Retinal pigment epithelial cell (primary cell): ENCODE measurements at regions not wholly inside any gene's neighbourhood (a gene's known extent, or its start where the extent isn't known, plus 50 kb on each side); places are given as distances from the start of the nearest gene placed in this dataset.

Source experiments
- DNase-seq: peaks from one replicate; pipeline ENCODE4 v3.0.0-alpha.2; 2010; ENCODE audit warnings: low read depth
- H3K4me3 ChIP-seq: 2 replicates; pipeline ENCODE4 v1.5.1; 2011; ENCODE audit warnings: mild to moderate bottlenecking, low read length, control low read depth, moderate library complexity
- TF ChIP-seq, protein P1 (sequence below): conservative IDR thresholded peaks from 2 replicates; pipeline ENCODE4 v1.5.1; 2011; ENCODE audit warnings: low read depth, low read length, control low read depth, inconsistent platforms

DNA sequence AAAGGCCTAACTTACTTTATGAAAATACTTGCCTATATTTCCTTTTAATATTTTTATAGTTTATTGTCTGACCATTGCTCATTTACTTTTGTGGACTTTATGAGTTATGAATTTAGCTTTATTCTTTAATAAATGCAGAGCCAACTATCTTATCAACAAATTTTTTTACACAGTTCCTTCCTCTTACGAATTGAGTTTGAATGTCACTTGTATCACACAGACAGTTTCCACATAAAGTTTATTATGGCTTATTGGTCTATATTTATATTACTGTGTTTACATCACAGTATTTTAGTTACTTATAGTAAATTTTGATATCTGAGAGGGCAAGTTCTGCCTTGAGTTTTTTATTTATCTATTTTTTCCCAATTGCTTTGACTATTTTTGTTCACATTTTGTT is 450.6 kb downstream of the C4orf33 start:
- no peak for DNase-seq
- TF ChIP-seq, protein P1, sequence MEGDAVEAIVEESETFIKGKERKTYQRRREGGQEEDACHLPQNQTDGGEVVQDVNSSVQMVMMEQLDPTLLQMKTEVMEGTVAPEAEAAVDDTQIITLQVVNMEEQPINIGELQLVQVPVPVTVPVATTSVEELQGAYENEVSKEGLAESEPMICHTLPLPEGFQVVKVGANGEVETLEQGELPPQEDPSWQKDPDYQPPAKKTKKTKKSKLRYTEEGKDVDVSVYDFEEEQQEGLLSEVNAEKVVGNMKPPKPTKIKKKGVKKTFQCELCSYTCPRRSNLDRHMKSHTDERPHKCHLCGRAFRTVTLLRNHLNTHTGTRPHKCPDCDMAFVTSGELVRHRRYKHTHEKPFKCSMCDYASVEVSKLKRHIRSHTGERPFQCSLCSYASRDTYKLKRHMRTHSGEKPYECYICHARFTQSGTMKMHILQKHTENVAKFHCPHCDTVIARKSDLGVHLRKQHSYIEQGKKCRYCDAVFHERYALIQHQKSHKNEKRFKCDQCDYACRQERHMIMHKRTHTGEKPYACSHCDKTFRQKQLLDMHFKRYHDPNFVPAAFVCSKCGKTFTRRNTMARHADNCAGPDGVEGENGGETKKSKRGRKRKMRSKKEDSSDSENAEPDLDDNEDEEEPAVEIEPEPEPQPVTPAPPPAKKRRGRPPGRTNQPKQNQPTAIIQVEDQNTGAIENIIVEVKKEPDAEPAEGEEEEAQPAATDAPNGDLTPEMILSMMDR, result no peak
- H3K4me3 ChIP-seq, result no peak overlapping the region

DNA sequence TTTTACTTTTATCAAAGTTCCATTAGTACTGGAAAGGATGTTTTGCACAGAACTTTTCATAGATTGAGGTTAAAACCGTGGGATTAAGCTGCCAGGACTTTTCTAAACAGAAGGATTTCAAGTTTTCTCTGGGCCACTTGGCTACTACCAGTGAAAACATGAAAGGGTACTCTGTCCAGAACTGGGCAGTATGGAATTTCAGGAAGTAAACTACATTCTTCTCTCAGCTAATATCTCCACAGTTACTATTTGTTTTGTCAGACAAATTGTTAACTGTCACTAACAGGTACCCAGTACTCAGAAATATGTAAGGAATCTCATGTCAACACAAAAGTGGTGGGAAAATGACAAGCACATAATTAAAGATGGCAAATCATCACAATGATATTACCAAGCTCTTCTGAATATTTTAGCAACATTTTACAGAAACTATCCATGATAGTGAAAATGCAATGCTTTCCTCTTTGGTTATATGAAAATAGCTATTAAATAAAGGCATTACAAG is 454.4 kb downstream of the C4orf33 start:
- H3K4me3 ChIP-seq, result no peak overlapping the region
- peak; percentile 66 for DNase-seq
- TF ChIP-seq, protein P1, result no peak

DNA sequence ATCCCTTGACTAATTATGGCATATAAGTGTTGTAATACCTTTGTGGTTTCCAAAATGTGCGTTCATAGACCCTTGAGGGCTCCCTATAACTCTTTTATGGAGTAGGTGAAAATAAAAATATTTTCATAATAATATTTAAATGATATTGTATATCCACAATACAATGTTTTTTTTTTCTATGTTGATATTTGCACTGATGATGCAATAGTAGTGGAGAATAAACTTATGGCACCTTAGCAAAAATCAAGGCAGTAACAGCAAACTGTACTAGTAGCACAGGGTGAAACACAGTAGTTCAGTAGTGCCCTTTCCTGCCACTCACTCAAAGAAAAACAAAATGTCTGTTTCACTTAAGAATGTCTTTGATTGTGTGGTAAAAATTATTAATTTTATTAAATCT is 465.3 kb downstream of the C4orf33 start:
- no peak for DNase-seq
- TF ChIP-seq, protein P1, result no peak
- H3K4me3 ChIP-seq, result no peak overlapping the region

DNA sequence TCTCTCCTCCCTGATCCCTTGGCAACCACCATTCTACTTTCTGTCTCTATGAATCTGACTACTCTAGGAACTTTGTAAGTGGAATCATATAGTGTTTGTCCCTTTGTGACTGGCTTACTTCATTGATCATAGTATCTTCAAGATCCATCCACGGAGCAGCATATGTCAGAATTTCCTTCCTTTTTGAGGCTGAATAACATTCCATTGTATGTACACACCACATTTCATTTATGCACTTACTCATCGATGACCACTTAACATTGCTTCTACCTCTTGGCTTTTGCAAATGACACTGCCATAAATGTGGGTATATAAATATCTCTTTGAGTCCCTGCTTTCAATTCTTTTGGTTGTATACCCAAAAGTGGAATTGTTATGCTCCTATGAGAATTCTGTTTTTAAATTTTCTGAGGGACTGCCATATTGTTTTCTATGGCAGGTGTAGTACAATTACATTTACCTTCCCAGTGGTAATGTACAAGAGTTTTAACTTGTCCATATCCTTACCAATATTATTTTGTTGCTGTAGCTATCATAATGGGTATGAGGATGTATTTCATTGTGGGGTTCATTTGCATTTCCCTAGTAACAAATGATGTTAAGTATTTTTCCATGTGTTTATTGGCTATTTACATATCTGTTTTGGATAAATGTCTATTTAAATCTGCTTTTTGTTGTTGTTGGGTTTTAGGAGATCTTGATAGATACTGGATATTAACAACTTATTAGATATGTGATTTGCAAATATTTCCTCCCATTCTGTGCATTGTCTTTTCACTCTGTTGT is 466.1 kb downstream of the C4orf33 start:
- DNase-seq, result no peak
- no peak overlapping the region for H3K4me3 ChIP-seq

DNA sequence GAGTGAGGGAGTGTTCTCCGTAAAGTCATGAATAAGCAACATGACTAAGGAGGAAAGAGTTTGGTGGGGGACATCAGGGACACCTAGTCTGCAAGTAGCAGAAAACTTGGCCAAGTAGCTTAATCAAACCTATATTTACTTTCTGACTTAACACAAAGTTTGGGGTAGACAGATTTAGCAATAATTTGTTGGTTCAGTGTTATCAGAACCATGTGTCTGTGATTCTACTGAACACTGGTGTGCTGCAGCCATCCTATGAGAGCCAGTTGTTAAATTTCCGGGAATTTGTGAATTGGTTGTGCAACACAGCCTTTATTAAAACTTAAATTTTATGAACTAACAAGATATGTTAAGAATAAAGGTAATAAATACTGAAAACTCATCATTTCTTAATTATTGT is 469.3 kb downstream of the C4orf33 start:
- TF ChIP-seq, protein P1, result no peak
- H3K4me3 ChIP-seq, result no peak overlapping the region
- no peak for DNase-seq

More for the DNA sequence above, 466.1 kb downstream of the C4orf33 start:
- TF ChIP-seq, protein P1, result no peak

DNA sequence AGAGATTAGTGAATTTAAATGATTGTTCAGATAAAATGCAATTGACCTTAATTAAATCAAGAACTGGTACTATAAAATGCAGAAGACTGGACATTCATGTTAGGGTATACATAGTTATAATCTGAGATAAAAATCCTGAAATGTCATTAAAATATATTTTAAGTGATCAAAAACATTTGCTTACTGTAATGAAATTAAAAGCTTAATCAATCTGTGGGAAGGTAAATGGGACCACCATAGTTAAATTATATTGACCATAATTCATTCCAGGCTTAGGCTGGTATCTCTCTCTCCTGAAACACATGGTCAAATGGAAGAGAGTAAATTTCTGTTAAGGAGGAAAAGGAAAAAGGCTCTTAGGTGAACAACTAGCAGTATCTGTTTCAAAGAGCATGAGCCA is 474.4 kb downstream of the C4orf33 start:
- TF ChIP-seq, protein P1, result no peak
- no peak for DNase-seq
- no peak overlapping the region for H3K4me3 ChIP-seq

DNA sequence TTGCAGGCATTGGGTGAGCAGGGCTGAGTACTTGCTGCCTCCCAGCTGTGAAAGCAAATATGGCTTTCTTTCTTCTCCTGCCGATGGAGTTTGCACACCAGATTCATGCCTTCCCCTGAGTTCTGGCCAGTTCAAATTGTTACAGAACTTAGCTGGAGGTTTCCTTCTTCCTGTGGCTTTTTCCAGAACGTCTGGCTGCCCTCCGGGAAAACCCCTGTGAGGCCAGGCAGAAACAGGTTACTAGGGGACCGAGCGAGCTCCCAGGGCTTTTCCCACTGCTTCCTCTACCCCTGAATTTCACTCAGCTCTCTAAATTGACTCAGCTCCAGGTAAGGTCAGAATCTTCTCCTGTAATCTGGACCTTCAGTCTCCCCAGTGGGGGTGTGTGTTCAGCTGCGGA is 482.4 kb downstream of the C4orf33 start:
- no peak overlapping the region for H3K4me3 ChIP-seq
- TF ChIP-seq, protein P1, result no peak
- no peak for DNase-seq
